Progenitor cell of endocrine pancreas (in vitro differentiated cells): ENCODE measurements at regions not wholly inside any gene's neighbourhood (a gene's known extent, or its start where the extent isn't known, plus 50 kb on each side); places are given as distances from the start of the nearest gene placed in this dataset.

Experiments
- DNase-seq: peaks from one replicate; pipeline ENCODE4 v3.0.0; 2021; ENCODE audit warnings: low spot score; ENCODE audit not compliant: unreplicated experiment
- H3K27ac Mint-ChIP-seq: 2 replicates; pipeline ENCODE4 v1.8.0; 2021; ENCODE audit warnings: mild to moderate bottlenecking, moderate library complexity, mixed read lengths
- H3K27me3 Mint-ChIP-seq: 2 replicates; pipeline ENCODE4 v1.8.0; 2021; ENCODE audit warnings: mixed read lengths
- H3K36me3 Mint-ChIP-seq: 2 replicates; pipeline ENCODE4 v1.8.0; 2022; ENCODE audit warnings: mixed read lengths; ENCODE audit not compliant: insufficient read depth
- H3K4me1 Mint-ChIP-seq: 2 replicates; pipeline ENCODE4 v1.8.0; 2021; ENCODE audit warnings: low read depth, mixed read lengths
- H3K4me3 Mint-ChIP-seq: 2 replicates; pipeline ENCODE4 v1.8.0; 2021; ENCODE audit warnings: low read depth, mild to moderate bottlenecking, moderate library complexity, mixed read lengths
- H3K9me3 Mint-ChIP-seq: 2 replicates; pipeline ENCODE4 v1.8.0; 2021; ENCODE audit warnings: low read depth, mixed read lengths
- CTCF ChIP-seq: fragments of 200-600 bp; sonication (generic); IDR thresholded peaks from one replicate; pipeline ENCODE4 v1.5.0; 2021; ENCODE audit warnings: antibody characterized with exemption, mild to moderate bottlenecking; ENCODE audit not compliant: unreplicated experiment

GRCh38 chr20:23157734-23158133 is 71.6 kb upstream of the CD93 start:
- peaks cover 15% of the 10 kb centered on the region for H3K27me3 Mint-ChIP-seq
- no peak for DNase-seq
- no peak overlapping the region for H3K27ac Mint-ChIP-seq
- no peaks in the 10 kb centered on the region for H3K36me3 Mint-ChIP-seq
- TF ChIP-seq CTCF: no peak
- peaks cover 6% of the 10 kb centered on the region for H3K4me1 Mint-ChIP-seq
- H3K9me3 Mint-ChIP-seq: no peaks in the 10 kb centered on the region
- no peak overlapping the region for H3K4me3 Mint-ChIP-seq

- no peak for DNase-seq
- Mint-ChIP-seq H3K4me1 (peaks cover 10% of the 10 kb centered on the region), H3K36me3 (no peaks in the 10 kb centered on the region), H3K27me3 (peaks cover 15% of the 10 kb centered on the region), H3K27ac (no peak overlapping the region), H3K9me3 (no peaks in the 10 kb centered on the region), H3K4me3 (no peak overlapping the region)
- no peak for TF ChIP-seq CTCF
Measured at GRCh38 chr20:23156842-23157423, 70.8 kb upstream of the CD93 start.

- Mint-ChIP-seq H3K36me3 (no peaks in the 10 kb centered on the region), H3K4me3 (no peak overlapping the region), H3K27ac (no peak overlapping the region), H3K4me1 (peaks cover 10% of the 10 kb centered on the region), H3K9me3 (no peaks in the 10 kb centered on the region), H3K27me3 (peaks cover 15% of the 10 kb centered on the region)
- no peak for TF ChIP-seq CTCF
- DNase-seq: no peak
Measured at GRCh38 chr20:23156170-23156841, 70.2 kb upstream of the CD93 start.

GRCh38 chr20:23155141-23155590 is 69.0 kb upstream of the CD93 start:
- H3K4me3 Mint-ChIP-seq: no peak overlapping the region
- H3K4me1 Mint-ChIP-seq: peaks cover 10% of the 10 kb centered on the region
- no peak overlapping the region for H3K27ac Mint-ChIP-seq
- H3K27me3 Mint-ChIP-seq: peaks cover 14% of the 10 kb centered on the region
- no peak for DNase-seq
- TF ChIP-seq CTCF: no peak
- no peaks in the 10 kb centered on the region for H3K36me3 Mint-ChIP-seq
- no peaks in the 10 kb centered on the region for H3K9me3 Mint-ChIP-seq

GRCh38 chr20:23153696-23154341 is 67.7 kb upstream of the CD93 start:
- no peaks in the 10 kb centered on the region for H3K36me3 Mint-ChIP-seq
- H3K9me3 Mint-ChIP-seq: no peaks in the 10 kb centered on the region
- H3K4me3 Mint-ChIP-seq: no peak overlapping the region
- no peak overlapping the region for H3K27ac Mint-ChIP-seq
- TF ChIP-seq CTCF: no peak
- H3K4me1 Mint-ChIP-seq: peaks cover 7% of the 10 kb centered on the region
- peaks cover 19% of the 10 kb centered on the region for H3K27me3 Mint-ChIP-seq
- DNase-seq: no peak
